HepG2 (cell line): ENCODE measurements at regions not wholly inside any gene's neighbourhood (a gene's known extent, or its start where the extent isn't known, plus 50 kb on each side); places are given as distances from the start of the nearest gene placed in this dataset.

Experiments
- ATAC-seq: fragments of 200-7000 bp; cut with Tn5 transposase; 3 replicates; pipeline ENCODE4 v1.9.1; 2020; ENCODE audit warnings: mild to moderate bottlenecking, moderate library complexity
- BruUV-seq: library from RNA; stranded (reverse); fragments of 400-500 nt; replicated peaks from 2 replicates; lab custom pipeline; 2021; lab: Mats Ljungman, UMichigan
- CTCF ChIA-PET: fragments of 300-600 bp; formaldehyde crosslinking; extraction: SDS; loops from one replicate; lab custom pipeline; 2021; ENCODE audit warnings: low total read pairs, inconsistent platforms, low intra/inter-chr PET ratio; lab: Yijun Ruan, JAX
- POLR2A ChIA-PET: fragments of 350-600 bp; sonication (Branson Sonifier 250); formaldehyde crosslinking; loops from one replicate; lab custom pipeline; 2020; ENCODE audit warnings: antibody characterized with exemption, inconsistent platforms; lab: Yijun Ruan, JAX
- DNase-seq: peaks from one replicate; pipeline ENCODE4 v3.0.0-alpha.2; 2015; ENCODE audit warnings: low spot score
- FAIRE-seq: peaks from 3 replicates; lab custom pipeline; 2011; peaks lifted over from hg19 to GRCh38; lab: Jason Lieb, UNC
- H2AFZ ChIP-seq: one replicate; pipeline ENCODE4 v1.6.1; 2011; ENCODE audit warnings: low read length, inconsistent platforms
- H3K27ac ChIP-seq: fragments of 300-600 bp; 3 replicates; pipeline ENCODE4 v1.8.0; 2011; ENCODE audit warnings: mixed run types, mild to moderate bottlenecking, mixed read lengths, low read length, inconsistent platforms; ENCODE audit not compliant: insufficient read depth; ENCODE audit errors: extremely low read length
- H3K27me3 ChIP-seq, 2 experiments: fragments of 200-600 bp in 1 of 2; 2 replicates in 1 of 2; 3 replicates in 1 of 2; pipeline versions ENCODE4 v1.6.0 to v1.8.0; 2011; ENCODE audit warnings: low read length in 2 of 2, mild to moderate bottlenecking in 2 of 2, moderate library complexity in 2 of 2, inconsistent platforms in 1 of 2; ENCODE audit not compliant: insufficient read depth in 2 of 2, control insufficient read depth in 1 of 2
- H3K36me3 ChIP-seq, 2 experiments: fragments of 200-600 bp in 1 of 2; replicated peaks in 1 of 2; 2 replicates in 1 of 2; 3 replicates in 1 of 2; pipeline versions ENCODE4 v1.5.1 to v1.8.0; 2011; ENCODE audit warnings: low read length in 2 of 2, inconsistent platforms in 1 of 2; ENCODE audit not compliant: insufficient read depth in 2 of 2, control insufficient read depth in 1 of 2
- H3K4me1 ChIP-seq: 2 replicates; pipeline ENCODE4 v1.5.1; 2012; ENCODE audit warnings: low read length, inconsistent platforms; ENCODE audit not compliant: insufficient read depth
- H3K4me2 ChIP-seq: 2 replicates; pipeline ENCODE4 v1.6.0; 2011; ENCODE audit warnings: low read depth, low read length, inconsistent platforms
- H3K4me3 ChIP-seq, 3 experiments: fragments of 200-600 bp in 1 of 3; sonication (generic), shearing (Covaris generic) in 1 of 3; replicated peaks in 1 of 3; 2 replicates each; pipeline ENCODE4 v1.5.1; 2011 to 2016; ENCODE audit warnings: low read length in 3 of 3, inconsistent platforms in 2 of 3, low read depth in 2 of 3, mild to moderate bottlenecking in 2 of 3, control low read depth in 1 of 3, mixed read lengths in 1 of 3; ENCODE audit not compliant: insufficient read depth in 1 of 3
- H3K79me2 ChIP-seq: one replicate; pipeline ENCODE4 v1.6.1; 2011; ENCODE audit warnings: low read length, inconsistent platforms; ENCODE audit not compliant: insufficient read depth
- H3K9ac ChIP-seq: 2 replicates; pipeline ENCODE4 v1.6.0; 2011; ENCODE audit warnings: mild to moderate bottlenecking, low read depth, low read length, inconsistent platforms; ENCODE audit not compliant: insufficient read depth
- H3K9me3 ChIP-seq: 2 replicates; pipeline ENCODE4 v1.5.1; 2012; ENCODE audit warnings: mild to moderate bottlenecking, low read length
- H4K20me1 ChIP-seq: 2 replicates; pipeline ENCODE4 v1.6.0; 2011; ENCODE audit warnings: inconsistent platforms, mild to moderate bottlenecking, low read length, moderate library complexity; ENCODE audit not compliant: insufficient read depth
- DMAP1 ChIP-seq: IDR thresholded peaks from 2 replicates; pipeline ENCODE4 v1.6.1; 2016
- GLI4 ChIP-seq: sonication (generic); formaldehyde crosslinking; IDR thresholded peaks from 2 replicates; pipeline ENCODE4 v1.5.1; 2020; ENCODE audit warnings: missing genetic modification reagents, mild to moderate bottlenecking, moderate library complexity, borderline replicate concordance
- NBN ChIP-seq: fragments of 450-650 bp; conservative IDR thresholded peaks from 2 replicates; pipeline ENCODE4 v1.6.1; 2017
- SOX13 ChIP-seq, 3 experiments: fragments of 450-650 bp in 1 of 3; sonication (generic) in 1 of 3; formaldehyde crosslinking in 1 of 3; IDR thresholded peaks in 2 of 3; conservative IDR thresholded peaks in 1 of 3; 2 replicates each; pipeline versions ENCODE4 v1.5.0 to v1.6.1; 2016 to 2020; ENCODE audit warnings: antibody characterized with exemption in 1 of 3, mild to moderate bottlenecking in 1 of 3, missing compliant biosample characterization in 1 of 3, missing genetic modification reagents in 1 of 3, moderate library complexity in 1 of 3
- ZFAT ChIP-seq: sonication (generic); formaldehyde crosslinking; conservative IDR thresholded peaks from 2 replicates; pipeline ENCODE4 v1.8.1; 2023; ENCODE audit warnings: missing genetic modification reagents, inconsistent platforms
- ZNF598 ChIP-seq: sonication (generic); formaldehyde crosslinking; IDR thresholded peaks from 2 replicates; pipeline ENCODE4 v1.5.1; 2020; ENCODE audit warnings: mild to moderate bottlenecking, missing genetic modification reagents, borderline replicate concordance
- ZNF652 ChIP-seq: IDR thresholded peaks from 2 replicates; pipeline ENCODE4 v1.6.1; 2016; ENCODE audit warnings: low read depth, borderline replicate concordance
- WGBS: methylation state at CpG from one replicate; pipeline ENCODE4 v1.1.6; 2017; ENCODE audit warnings: low lambda C conversion rate; 5-methylcytosine and 5-hydroxymethylcytosine counted together
- in situ Hi-C: cut with HindIII; loops from 2 replicates; pipeline ENCODE4 v1.10.0; 2017; ENCODE audit warnings: low pct_unique_long_range_greater_than_20kb; ENCODE audit not compliant: extremely low pct_ligation_motif_present
- intact Hi-C: fragments of 100-400 bp; cut with micrococcal nuclease; formaldehyde crosslinking; loops from one replicate; pipeline ENCODE4 v1.10.0; 2022; ENCODE audit not compliant: unreplicated experiment
- TF ChIP-seq, protein P1 (sequence below): IDR thresholded peaks from 2 replicates; pipeline ENCODE4 v1.6.1; 2016; ENCODE audit warnings: missing compliant biosample characterization, missing genetic modification reagents, borderline replicate concordance
- TF ChIP-seq, protein P2 (sequence below): sonication (generic); formaldehyde crosslinking; conservative IDR thresholded peaks from 2 replicates; pipeline ENCODE4 v1.8.0; 2022; ENCODE audit warnings: missing genetic modification reagents

GRCh38 chr7:135834266-135834665 lies 85.7 kb upstream of the FAM180A start:
- Histone ChIP-seq H3K4me3 (no peak overlapping the region), H4K20me1 (no peaks in the 10 kb centered on the region), H3K36me3 (no peaks in the 10 kb centered on the region), H3K9ac (no peak overlapping the region), H3K9me3 (no peaks in the 10 kb centered on the region), H3K27me3 (peaks cover 0 to 26% of the 10 kb centered on the region in 2 experiments; a peak in 2 of 5 replicates), H3K27ac (no peak overlapping the region), H2AFZ (no peak overlapping the region), H3K4me1 (no peaks in the 10 kb centered on the region)
- ATAC-seq (no peak), DNase-seq (no peak)
- intact Hi-C loops (no loop called here), in situ Hi-C loops (no loop called here)
- no TSS peak for BruUV-seq
- ChIA-PET POLR2A (no interaction called here), CTCF (no interaction called here)
- TF ChIP-seq ZNF652 (no peak), ZNF598 (no peak), NBN (no peak), GLI4 (CRISPR knock-in tag) (no peak), ZFAT (no peak)
- TF ChIP-seq, protein P1, sequence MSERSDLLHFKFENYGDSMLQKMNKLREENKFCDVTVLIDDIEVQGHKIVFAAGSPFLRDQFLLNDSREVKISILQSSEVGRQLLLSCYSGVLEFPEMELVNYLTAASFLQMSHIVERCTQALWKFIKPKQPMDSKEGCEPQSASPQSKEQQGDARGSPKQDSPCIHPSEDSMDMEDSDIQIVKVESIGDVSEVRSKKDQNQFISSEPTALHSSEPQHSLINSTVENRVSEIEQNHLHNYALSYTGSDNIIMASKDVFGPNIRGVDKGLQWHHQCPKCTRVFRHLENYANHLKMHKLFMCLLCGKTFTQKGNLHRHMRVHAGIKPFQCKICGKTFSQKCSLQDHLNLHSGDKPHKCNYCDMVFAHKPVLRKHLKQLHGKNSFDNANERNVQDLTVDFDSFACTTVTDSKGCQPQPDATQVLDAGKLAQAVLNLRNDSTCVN (CRISPR knock-in tag): no peak
- TF ChIP-seq, all 625 proteins: peak for 0
- WGBS: 30% methylated on average over 8 of the region's 8 CpGs
- Histone ChIP-seq H3K79me2 (no peaks in the 10 kb centered on the region), H3K4me2 (no peak overlapping the region)
- no peak for FAIRE-seq

DNA sequence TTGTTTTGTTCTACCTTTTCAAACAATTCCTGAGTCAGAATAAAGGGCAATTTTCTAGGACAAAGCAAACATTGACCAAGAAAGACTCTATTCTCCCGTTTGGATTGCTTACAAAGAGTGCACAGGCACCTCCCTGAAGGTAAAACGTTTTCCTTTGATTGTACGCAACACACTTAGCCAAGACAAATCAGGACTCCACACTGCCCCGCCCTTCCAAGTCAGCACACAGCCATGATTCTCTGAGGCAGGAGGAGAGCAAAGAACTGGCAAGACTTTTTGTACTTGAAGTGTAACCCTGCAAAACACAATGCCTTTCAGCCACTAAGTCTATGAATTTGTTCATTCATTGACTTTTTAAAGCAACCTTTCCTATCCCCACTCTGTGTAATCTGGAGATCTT lies 85.0 kb upstream of the FAM180A start:
- intact Hi-C loops: no loop called here
- FAIRE-seq (no peak), DNase-seq (no peak)
- Histone ChIP-seq H3K4me1 (no peaks in the 10 kb centered on the region), H4K20me1 (no peaks in the 10 kb centered on the region), H3K4me3 (no peak overlapping the region), H3K36me3 (no peaks in the 10 kb centered on the region)
- WGBS: 1% methylated on average over 4 of the region's 4 CpGs
- TF ChIP-seq DMAP1 (CRISPR knock-in tag) (no peak), SOX13 (IDR thresholded peaks at IDR 0.05) (no peak), SOX13 (CRISPR knock-in tag; conservative IDR thresholded peaks at IDR 0.05 in 1 of 2, IDR thresholded peaks at IDR 0.05 in 1 of 2) (peak in 1 of 2 experiments; percentile 34; a peak in 1 of 4 replicates)
- TF ChIP-seq, protein P2, sequence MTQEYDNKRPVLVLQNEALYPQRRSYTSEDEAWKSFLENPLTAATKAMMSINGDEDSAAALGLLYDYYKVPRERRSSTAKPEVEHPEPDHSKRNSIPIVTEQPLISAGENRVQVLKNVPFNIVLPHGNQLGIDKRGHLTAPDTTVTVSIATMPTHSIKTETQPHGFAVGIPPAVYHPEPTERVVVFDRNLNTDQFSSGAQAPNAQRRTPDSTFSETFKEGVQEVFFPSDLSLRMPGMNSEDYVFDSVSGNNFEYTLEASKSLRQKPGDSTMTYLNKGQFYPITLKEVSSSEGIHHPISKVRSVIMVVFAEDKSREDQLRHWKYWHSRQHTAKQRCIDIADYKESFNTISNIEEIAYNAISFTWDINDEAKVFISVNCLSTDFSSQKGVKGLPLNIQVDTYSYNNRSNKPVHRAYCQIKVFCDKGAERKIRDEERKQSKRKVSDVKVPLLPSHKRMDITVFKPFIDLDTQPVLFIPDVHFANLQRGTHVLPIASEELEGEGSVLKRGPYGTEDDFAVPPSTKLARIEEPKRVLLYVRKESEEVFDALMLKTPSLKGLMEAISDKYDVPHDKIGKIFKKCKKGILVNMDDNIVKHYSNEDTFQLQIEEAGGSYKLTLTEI (CRISPR knock-in tag): no peak
- TF ChIP-seq, all 625 proteins: peak for 1
- BruUV-seq: no TSS peak
- Histone ChIP-seq H3K79me2 (no peaks in the 10 kb centered on the region), H3K4me2 (no peak overlapping the region), H3K27ac (no peak overlapping the region), H2AFZ (no peak overlapping the region), H3K9me3 (no peaks in the 10 kb centered on the region), H3K27me3 (peaks cover 0 to 26% of the 10 kb centered on the region in 2 experiments; a peak in 2 of 5 replicates), H3K9ac (no peak overlapping the region)
- ATAC-seq: no peak
- POLR2A ChIA-PET: no interaction called here
- in situ Hi-C loops: no loop called here
- CTCF ChIA-PET: no interaction called here
